ENCODE measurements at regions not wholly inside any gene's neighbourhood (a gene's known extent, or its start where the extent isn't known, plus 50 kb on each side); places are given as distances from the start of the nearest gene placed in this dataset.

DNA sequence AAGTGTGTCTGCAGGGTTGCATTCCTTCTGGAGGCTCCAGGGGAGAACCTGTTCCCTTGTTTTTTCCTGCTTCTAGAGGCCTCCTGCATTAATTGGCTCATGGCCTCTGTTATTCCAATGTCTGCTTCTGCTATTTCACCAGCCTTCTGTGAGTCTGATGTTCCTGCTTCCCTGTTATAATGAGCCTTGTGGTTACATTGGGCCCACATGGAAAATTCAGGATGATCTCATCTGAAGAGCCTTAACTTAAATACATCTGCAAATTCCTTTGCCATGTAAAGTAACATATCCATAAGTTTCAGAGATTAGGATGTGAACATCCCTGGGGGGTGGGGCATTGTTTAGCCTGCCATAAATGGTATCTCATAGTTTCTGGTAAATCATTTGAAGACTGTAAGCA is 181.1 kb downstream of the RWDD3 start:
- intact Hi-C loops (cut with DNase I; ENCODE audit: low total_unique reads) = no loop called here
- no peaks in the 10 kb centered on the region for H3K9me3 ChIP-seq
- in situ Hi-C loops (cut with MboI; ENCODE audit: low pct_ligation_motif_present in 1 of 4, low pct_unique_long_range_greater_than_20kb in 1 of 4, low sequenced_read_pairs in 3 of 4) = no loop called here
- no peak overlapping the region for H3K4me3 ChIP-seq
- no peaks in the 10 kb centered on the region for H3K4me1 ChIP-seq
- no peak for TF ChIP-seq POLR2A (IDR thresholded peaks at IDR 0.05)
- TF ChIP-seq POLR2AphosphoS5 (IDR thresholded peaks at IDR 0.05) = no peak
- TF ChIP-seq, protein P1, sequence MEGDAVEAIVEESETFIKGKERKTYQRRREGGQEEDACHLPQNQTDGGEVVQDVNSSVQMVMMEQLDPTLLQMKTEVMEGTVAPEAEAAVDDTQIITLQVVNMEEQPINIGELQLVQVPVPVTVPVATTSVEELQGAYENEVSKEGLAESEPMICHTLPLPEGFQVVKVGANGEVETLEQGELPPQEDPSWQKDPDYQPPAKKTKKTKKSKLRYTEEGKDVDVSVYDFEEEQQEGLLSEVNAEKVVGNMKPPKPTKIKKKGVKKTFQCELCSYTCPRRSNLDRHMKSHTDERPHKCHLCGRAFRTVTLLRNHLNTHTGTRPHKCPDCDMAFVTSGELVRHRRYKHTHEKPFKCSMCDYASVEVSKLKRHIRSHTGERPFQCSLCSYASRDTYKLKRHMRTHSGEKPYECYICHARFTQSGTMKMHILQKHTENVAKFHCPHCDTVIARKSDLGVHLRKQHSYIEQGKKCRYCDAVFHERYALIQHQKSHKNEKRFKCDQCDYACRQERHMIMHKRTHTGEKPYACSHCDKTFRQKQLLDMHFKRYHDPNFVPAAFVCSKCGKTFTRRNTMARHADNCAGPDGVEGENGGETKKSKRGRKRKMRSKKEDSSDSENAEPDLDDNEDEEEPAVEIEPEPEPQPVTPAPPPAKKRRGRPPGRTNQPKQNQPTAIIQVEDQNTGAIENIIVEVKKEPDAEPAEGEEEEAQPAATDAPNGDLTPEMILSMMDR (IDR thresholded peaks at IDR 0.05) = no peak
- no peak for TF ChIP-seq EP300 (IDR thresholded peaks at IDR 0.05; ENCODE audit: low read depth)
- H3K27ac ChIP-seq = no peak overlapping the region
- H3K27me3 ChIP-seq = no peaks in the 10 kb centered on the region
- H3K36me3 ChIP-seq = no peaks in the 10 kb centered on the region
- DNase-seq = no peak

GRCh38 chr1:95426772-95427171 is 192.8 kb downstream of the RWDD3 start:
- in situ Hi-C loops (cut with MboI; ENCODE audit: low pct_ligation_motif_present in 1 of 4, low pct_unique_long_range_greater_than_20kb in 1 of 4, low sequenced_read_pairs in 3 of 4) (no loop called here), intact Hi-C loops (cut with DNase I; ENCODE audit: low total_unique reads) (no loop called here)
- 50 to 58% methylated on average over 1 of the region's 1 CpG for WGBS, 2 donors (ENCODE audit: low coverage in 1 of 2)
- Histone ChIP-seq H3K4me3 (no peak overlapping the region), H3K27ac (no peak overlapping the region), H3K9me3 (no peaks in the 10 kb centered on the region), H3K4me1 (no peaks in the 10 kb centered on the region), H3K36me3 (no peaks in the 10 kb centered on the region), H3K27me3 (no peaks in the 10 kb centered on the region)
- TF ChIP-seq POLR2A (IDR thresholded peaks at IDR 0.05) (no peak), POLR2AphosphoS5 (IDR thresholded peaks at IDR 0.05) (no peak)
- no peak for DNase-seq

DNA sequence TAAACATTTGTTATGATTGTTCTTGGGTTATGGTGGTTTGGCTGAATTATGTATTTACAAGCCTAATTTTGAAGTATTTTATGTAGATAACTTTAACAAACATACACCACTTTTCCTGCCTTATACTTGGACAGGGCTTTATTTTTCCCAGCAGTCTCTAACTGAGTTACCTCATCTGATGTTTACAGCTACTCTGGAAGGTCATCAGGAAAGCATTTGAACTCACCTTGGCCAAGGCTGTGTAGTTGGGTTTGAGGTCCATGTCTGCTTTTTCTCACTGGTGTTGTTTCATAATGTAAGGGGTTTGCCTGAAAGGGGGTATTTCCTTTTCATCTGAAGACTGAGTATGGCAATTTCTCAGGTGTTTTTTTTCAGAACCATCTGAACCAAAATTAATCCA is 193.5 kb downstream of the RWDD3 start:
- no peak for DNase-seq
- Histone ChIP-seq H3K9me3 (no peaks in the 10 kb centered on the region), H3K4me3 (no peak overlapping the region), H3K27ac (no peak overlapping the region), H3K4me1 (no peaks in the 10 kb centered on the region), H3K36me3 (no peaks in the 10 kb centered on the region), H3K27me3 (no peaks in the 10 kb centered on the region)
- TF ChIP-seq EP300 (IDR thresholded peaks at IDR 0.05; ENCODE audit: low read depth) (no peak), POLR2A (IDR thresholded peaks at IDR 0.05) (no peak), POLR2AphosphoS5 (IDR thresholded peaks at IDR 0.05) (no peak)
- TF ChIP-seq, protein P1 (IDR thresholded peaks at IDR 0.05) = no peak
- intact Hi-C loops (cut with DNase I; ENCODE audit: low total_unique reads) (no loop called here), in situ Hi-C loops (cut with MboI; ENCODE audit: low pct_ligation_motif_present in 1 of 4, low pct_unique_long_range_greater_than_20kb in 1 of 4, low sequenced_read_pairs in 3 of 4) (no loop called here)

DNA sequence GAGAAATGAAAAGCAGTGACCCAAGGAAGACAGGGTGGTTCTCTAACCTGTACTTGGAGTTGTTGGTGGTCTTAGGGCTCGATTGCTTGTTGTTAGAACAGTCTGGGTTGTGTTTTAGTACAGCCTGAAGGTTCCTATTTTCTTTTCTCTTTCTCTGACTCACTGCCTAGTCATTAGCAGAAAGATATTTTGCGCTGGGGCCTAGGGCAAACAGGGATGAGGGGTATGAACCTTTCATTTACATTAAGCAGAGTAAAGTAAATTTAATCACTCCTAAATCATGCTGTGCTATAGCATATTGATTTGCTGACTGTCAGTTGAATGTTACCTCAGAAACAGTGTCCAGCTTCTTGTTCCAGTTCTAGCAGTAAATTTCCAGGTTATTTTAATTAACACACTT is 197.2 kb downstream of the RWDD3 start:
- WGBS, 2 donors (ENCODE audit: low coverage in 1 of 2) = 46 to 48% methylated on average over 2 of the region's 2 CpGs
- intact Hi-C loops (cut with DNase I; ENCODE audit: low total_unique reads) (no loop called here), in situ Hi-C loops (cut with MboI; ENCODE audit: low pct_ligation_motif_present in 1 of 4, low pct_unique_long_range_greater_than_20kb in 1 of 4, low sequenced_read_pairs in 3 of 4) (loop anchor here in 1 of 4 donors (10.0 kb wide), 1 partner anchor 64 kb away; no protein-coding TSS in a partner anchor)
- no peak for DNase-seq
- H3K9me3 ChIP-seq = no peaks in the 10 kb centered on the region
- H3K36me3 ChIP-seq = no peaks in the 10 kb centered on the region
- no peaks in the 10 kb centered on the region for H3K4me1 ChIP-seq
- no peak overlapping the region for H3K4me3 ChIP-seq
- H3K27ac ChIP-seq = no peak overlapping the region
- TF ChIP-seq, protein P1 (IDR thresholded peaks at IDR 0.05) = no peak
- no peak for TF ChIP-seq EP300 (IDR thresholded peaks at IDR 0.05; ENCODE audit: low read depth)
- TF ChIP-seq POLR2AphosphoS5 (IDR thresholded peaks at IDR 0.05) = no peak
- no peak for TF ChIP-seq POLR2A (IDR thresholded peaks at IDR 0.05)
- H3K27me3 ChIP-seq = no peaks in the 10 kb centered on the region

GRCh38 chr1:95435611-95436010 is 201.6 kb downstream of the RWDD3 start:
- Histone ChIP-seq H3K9me3 (no peaks in the 10 kb centered on the region), H3K4me1 (no peaks in the 10 kb centered on the region), H3K4me3 (no peak overlapping the region), H3K36me3 (no peaks in the 10 kb centered on the region), H3K27me3 (no peaks in the 10 kb centered on the region), H3K27ac (no peak overlapping the region)
- 70 to 72% methylated on average over 2 to 3 of the region's 3 CpGs for WGBS, 2 donors (ENCODE audit: low coverage in 1 of 2)
- TF ChIP-seq, protein P1 (IDR thresholded peaks at IDR 0.05) = no peak
- TF ChIP-seq POLR2AphosphoS5 (IDR thresholded peaks at IDR 0.05) = no peak
- TF ChIP-seq POLR2A (IDR thresholded peaks at IDR 0.05) = no peak
- no peak for TF ChIP-seq EP300 (IDR thresholded peaks at IDR 0.05; ENCODE audit: low read depth)
- in situ Hi-C loops (cut with MboI; ENCODE audit: low pct_ligation_motif_present in 1 of 4, low pct_unique_long_range_greater_than_20kb in 1 of 4, low sequenced_read_pairs in 3 of 4) = loop anchor here in 1 of 4 donors (10.0 kb wide), 1 partner anchor 59 kb away; no protein-coding TSS in a partner anchor
- no peak for DNase-seq
- intact Hi-C loops (cut with DNase I; ENCODE audit: low total_unique reads) = no loop called here
